K562 (cell line): ENCODE measurements at regions not wholly inside any gene's neighbourhood (a gene's known extent, or its start where the extent isn't known, plus 50 kb on each side); places are given as distances from the start of the nearest gene placed in this dataset.

ENCODE experiments used
- ATAC-seq: fragments of 200-7000 bp; cut with Tn5 transposase; 3 replicates; pipeline ENCODE4 v1.9.1; 2020; ENCODE audit warnings: moderate library complexity
- BruUV-seq: library from RNA; stranded (reverse); fragments of 400-500 nt; replicated peaks from 2 replicates; lab custom pipeline; 2021; lab: Mats Ljungman, UMichigan
- CTCF ChIA-PET: fragments of 300-600 bp; formaldehyde crosslinking; extraction: SDS; loops from one replicate; lab custom pipeline; 2021; ENCODE audit warnings: low intra/inter-chr PET ratio; lab: Yijun Ruan, JAX
- POLR2A ChIA-PET: fragments of 300-600, 350-650 bp; sonication (Branson Sonifier 250); formaldehyde crosslinking; extraction: SDS; loops from one replicate; lab custom pipeline; 2021; ENCODE audit warnings: antibody characterized with exemption, inconsistent platforms; lab: Yijun Ruan, JAX
- DNase-seq, 4 experiments: peaks; one replicate each; pipeline versions ENCODE4 v3.0.0 to v3.0.0-alpha.2; 2011 to 2018; ENCODE audit warnings: low spot score in 3 of 4, mixed read lengths in 3 of 4; ENCODE audit errors: extremely low read depth in 1 of 4
- FAIRE-seq: peaks from 2 replicates; lab custom pipeline; 2011; peaks lifted over from hg19 to GRCh38; lab: Jason Lieb, UNC
- H2AFZ ChIP-seq: 2 replicates; pipeline ENCODE4 v1.6.0; 2011; ENCODE audit warnings: low read depth, low read length, control low read depth, inconsistent platforms
- H3K27ac ChIP-seq: fragments of 200-600 bp; 3 replicates; pipeline ENCODE4 v1.8.0; 2011; ENCODE audit warnings: low read depth, mild to moderate bottlenecking, control low read depth, inconsistent platforms, low read length, moderate library complexity, mixed read lengths; ENCODE audit errors: extremely low read depth
- H3K27me3 ChIP-seq, 2 experiments: fragments of 300-600 bp in 1 of 2; 2 replicates in 1 of 2; 3 replicates in 1 of 2; pipeline versions ENCODE4 v1.6.0 to v1.8.0; 2011; ENCODE audit warnings: inconsistent platforms in 2 of 2, low read length in 2 of 2, mild to moderate bottlenecking in 1 of 2, mixed read lengths in 1 of 2, moderate library complexity in 1 of 2; ENCODE audit not compliant: control insufficient read depth in 2 of 2, insufficient read depth in 2 of 2
- H3K36me3 ChIP-seq: fragments of 300-600 bp; 3 replicates; pipeline ENCODE4 v1.8.0; 2011; ENCODE audit warnings: mild to moderate bottlenecking, low read length, inconsistent platforms; ENCODE audit not compliant: control insufficient read depth, insufficient read depth
- H3K4me1 ChIP-seq, 2 experiments: fragments of 200-600 bp in 1 of 2; replicated peaks in 1 of 2; 2 replicates in 1 of 2; 3 replicates in 1 of 2; pipeline versions ENCODE4 v1.5.1 to v1.8.0; 2011; ENCODE audit warnings: inconsistent platforms in 2 of 2, low read length in 2 of 2, mild to moderate bottlenecking in 1 of 2, mixed read lengths in 1 of 2, moderate library complexity in 1 of 2; ENCODE audit not compliant: control insufficient read depth in 2 of 2, insufficient read depth in 2 of 2
- H3K4me2 ChIP-seq: 2 replicates; pipeline ENCODE4 v1.6.1; 2011; ENCODE audit warnings: low read length, control low read depth, inconsistent platforms, mixed read lengths; ENCODE audit not compliant: insufficient read depth
- H3K4me3 ChIP-seq: fragments of 200-600 bp; sonication (generic), shearing (Covaris generic); 2 replicates; pipeline ENCODE4 v1.5.1; 2016; ENCODE audit warnings: control low read depth, inconsistent platforms
- H3K79me2 ChIP-seq: fragments of 200-600 bp; 3 replicates; pipeline ENCODE4 v1.8.0; 2011; ENCODE audit warnings: low read length, inconsistent platforms; ENCODE audit not compliant: control insufficient read depth, insufficient read depth
- H3K9ac ChIP-seq, 2 experiments: 2 replicates each; pipeline versions ENCODE4 v1.6.0 to v1.6.1; 2011; ENCODE audit warnings: low read depth in 2 of 2, low read length in 2 of 2, control low read depth in 1 of 2, inconsistent platforms in 1 of 2, mild to moderate bottlenecking in 1 of 2, mixed read lengths in 1 of 2; ENCODE audit not compliant: insufficient read depth in 1 of 2
- H3K9me1 ChIP-seq: one replicate; pipeline ENCODE4 v1.6.0; 2011; ENCODE audit warnings: inconsistent platforms, mild to moderate bottlenecking, low read length, moderate library complexity; ENCODE audit not compliant: control insufficient read depth, insufficient read depth
- H3K9me3 ChIP-seq: replicated peaks from 2 replicates; pipeline ENCODE4 v1.5.1; 2011; ENCODE audit warnings: low read depth, low read length, inconsistent platforms; ENCODE audit not compliant: control insufficient read depth, insufficient read depth
- H4K20me1 ChIP-seq: replicated peaks from 2 replicates; pipeline ENCODE4 v1.6.1; 2011; ENCODE audit warnings: low read length, inconsistent platforms, mixed read lengths; ENCODE audit not compliant: control insufficient read depth, insufficient read depth
- CTBP1 ChIP-seq: fragments of 450-650 bp; IDR thresholded peaks from 2 replicates; pipeline ENCODE4 v1.6.1; 2016; ENCODE audit warnings: borderline replicate concordance
- ETV1 ChIP-seq: fragments of 450-650 bp; conservative IDR thresholded peaks from 2 replicates; pipeline ENCODE4 v1.6.1; 2016; ENCODE audit warnings: missing genetic modification characterization, control low read depth, low read depth, missing compliant biosample characterization
- FOS ChIP-seq: IDR thresholded peaks from 3 replicates; pipeline ENCODE4 v1.6.1; 2011; ENCODE audit not compliant: insufficient read length; ENCODE audit errors: extremely low read depth
- IRF2 ChIP-seq: sonication (generic); formaldehyde crosslinking; IDR thresholded peaks from 2 replicates; pipeline ENCODE4 v1.8.1; 2022; ENCODE audit warnings: mild to moderate bottlenecking, missing genetic modification reagents
- MYBL2 ChIP-seq, 2 experiments: fragments of 450-650 bp in 1 of 2; sonication (generic) in 1 of 2; formaldehyde crosslinking in 1 of 2; IDR thresholded peaks; 2 replicates each; pipeline versions ENCODE4 v1.6.1 to v1.8.1; 2017 to 2022; ENCODE audit warnings: borderline replicate concordance in 1 of 2, inconsistent platforms in 1 of 2, low read depth in 1 of 2, mild to moderate bottlenecking in 1 of 2, missing genetic modification reagents in 1 of 2, moderate library complexity in 1 of 2
- NCOA6 ChIP-seq: fragments of 450-650 bp; IDR thresholded peaks from 2 replicates; pipeline ENCODE4 v1.6.1; 2017; ENCODE audit warnings: mild to moderate bottlenecking
- NONO ChIP-seq, 2 experiments: fragments of 200-400 bp in 1 of 2; fragments of 450-650 bp in 1 of 2; formaldehyde crosslinking in 1 of 2; IDR thresholded peaks; 2 replicates each; pipeline ENCODE4 v1.6.1; 2017; ENCODE audit warnings: low read depth in 2 of 2, mild to moderate bottlenecking in 2 of 2, moderate library complexity in 2 of 2, low read length in 1 of 2
- PRPF4 ChIP-seq: fragments of 200-400 bp; formaldehyde crosslinking; IDR thresholded peaks from one replicate; pipeline ENCODE4 v1.6.1; 2017; ENCODE audit warnings: low read length, low read depth, mild to moderate bottlenecking; ENCODE audit not compliant: insufficient read depth, poor library complexity, severe bottlenecking
- SAFB ChIP-seq: fragments of 200-400 bp; formaldehyde crosslinking; IDR thresholded peaks from 2 replicates; pipeline ENCODE4 v1.6.1; 2017; ENCODE audit warnings: low read depth, low read length, borderline replicate concordance
- WGBS: fragments of 100-300 bp; shearing (Covaris generic); methylation state at CpG from one replicate; pipeline ENCODE4 v1.1.6; 2016; ENCODE audit warnings: low coverage, mixed read lengths; ENCODE audit not compliant: insufficient coverage; ENCODE audit errors: missing lambda C conversion rate; 5-methylcytosine and 5-hydroxymethylcytosine counted together
- in situ Hi-C: fragments of 300-500 bp; cut with MboI; formaldehyde crosslinking; loops from 4 replicates; pipeline ENCODE4 v1.15.0; 2018; ENCODE audit warnings: inconsistent platforms, mixed read lengths
- intact Hi-C: fragments of 100-400 bp; cut with micrococcal nuclease; formaldehyde crosslinking; loops from 2 replicates; pipeline ENCODE4 v1.14.2; 2022
- TF ChIP-seq, protein P1 (sequence below): fragments of 250-450 bp; sonication (Bioruptor Pico); IDR thresholded peaks from 2 replicates; pipeline ENCODE4 v1.8.0; 2022; ENCODE audit warnings: inconsistent platforms

DNA sequence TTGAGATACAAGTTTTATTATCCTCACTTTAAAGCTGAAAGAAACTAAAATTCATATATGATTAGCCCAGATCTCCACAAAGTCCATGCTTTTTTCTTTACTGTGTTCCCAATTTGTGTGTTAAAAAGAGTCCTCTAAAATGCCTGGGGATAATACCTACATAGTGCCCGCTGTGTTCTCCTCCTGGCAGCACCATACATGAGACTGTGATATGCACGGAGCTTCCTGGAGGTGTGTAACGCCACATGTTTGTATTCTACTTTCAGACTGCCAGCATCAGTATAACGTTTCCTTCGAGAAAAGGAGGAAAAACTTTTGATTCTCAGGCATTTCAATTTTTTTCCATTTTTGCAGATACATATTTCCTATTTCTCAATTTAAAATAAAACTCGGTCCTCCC is 273.3 kb upstream of the TGFBR2 start:
- H3K4me3 ChIP-seq: no peak overlapping the region
- no peaks in the 10 kb centered on the region for H3K79me2 ChIP-seq
- no peak overlapping the region for H3K27ac ChIP-seq
- H4K20me1 ChIP-seq: no peaks in the 10 kb centered on the region
- 0% methylated on average over 6 of the region's 6 CpGs for whole genome bisulfite sequencing
- ATAC-seq (no peak), FAIRE-seq (no peak)
- H3K27me3 ChIP-seq: no peaks in the 10 kb centered on the region
- no peak overlapping the region for H3K4me2 ChIP-seq
- in situ Hi-C loops: no loop called here
- H3K9ac ChIP-seq: no peak overlapping the region
- BruUV-seq: no TSS peak
- H3K9me1 ChIP-seq: no peaks in the 10 kb centered on the region
- POLR2A ChIA-PET: no interaction called here
- TF ChIP-seq PRPF4: no peak
- no peak for TF ChIP-seq CTBP1
- TF ChIP-seq FOS: no peak
- no peak for TF ChIP-seq SAFB
- TF ChIP-seq IRF2 (CRISPR knock-in tag): no peak
- TF ChIP-seq NONO (IDR thresholded peaks at IDR 0.05; ENCODE audit: low read depth in 2 of 2, low read length in 1 of 2): no peak
- TF ChIP-seq, protein P1, sequence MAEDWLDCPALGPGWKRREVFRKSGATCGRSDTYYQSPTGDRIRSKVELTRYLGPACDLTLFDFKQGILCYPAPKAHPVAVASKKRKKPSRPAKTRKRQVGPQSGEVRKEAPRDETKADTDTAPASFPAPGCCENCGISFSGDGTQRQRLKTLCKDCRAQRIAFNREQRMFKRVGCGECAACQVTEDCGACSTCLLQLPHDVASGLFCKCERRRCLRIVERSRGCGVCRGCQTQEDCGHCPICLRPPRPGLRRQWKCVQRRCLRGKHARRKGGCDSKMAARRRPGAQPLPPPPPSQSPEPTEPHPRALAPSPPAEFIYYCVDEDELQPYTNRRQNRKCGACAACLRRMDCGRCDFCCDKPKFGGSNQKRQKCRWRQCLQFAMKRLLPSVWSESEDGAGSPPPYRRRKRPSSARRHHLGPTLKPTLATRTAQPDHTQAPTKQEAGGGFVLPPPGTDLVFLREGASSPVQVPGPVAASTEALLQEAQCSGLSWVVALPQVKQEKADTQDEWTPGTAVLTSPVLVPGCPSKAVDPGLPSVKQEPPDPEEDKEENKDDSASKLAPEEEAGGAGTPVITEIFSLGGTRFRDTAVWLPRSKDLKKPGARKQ (CRISPR knock-in tag): no peak
- no peak for TF ChIP-seq MYBL2 (IDR thresholded peaks at IDR 0.05; ENCODE audit: low read depth)
- TF ChIP-seq MYBL2 (CRISPR knock-in tag; IDR thresholded peaks at IDR 0.05; ENCODE audit: borderline replicate concordance): no peak
- TF ChIP-seq ETV1 (tag): no peak
- no peak for TF ChIP-seq NCOA6
- TF ChIP-seq, all 486 proteins: peak for 0
- intact Hi-C loops: no loop called here
- no peaks in the 10 kb centered on the region for H3K36me3 ChIP-seq
- no peak for DNase-seq
- H2AFZ ChIP-seq: no peak overlapping the region
- no peaks in the 10 kb centered on the region for H3K4me1 ChIP-seq
- CTCF ChIA-PET: no interaction called here
- H3K9me3 ChIP-seq: no peaks in the 10 kb centered on the region
